Activated CD4-positive, alpha-beta T cell treated with anti-CD3 and anti-CD28 coated beads, Interleukin-2, amount 10 ng/mL, durations not matched to agents 7 days and 5 days (primary cell): ENCODE measurements at regions not wholly inside any gene's neighbourhood (a gene's known extent, or its start where the extent isn't known, plus 50 kb on each side); places are given as distances from the start of the nearest gene placed in this dataset.
A peak's percentile ranks its signal among the peaks of the same experiment; 100 is the strongest.
"Not testable (repeated sequence)": the region's sequence is repeated elsewhere in the genome, so short reads cannot be mapped to it uniquely, and the experiment has no call there.

Experiments used
- CTCF ChIA-PET: fragments of 350-600 bp; sonication (Branson Sonifier 250); formaldehyde crosslinking; loops from one replicate; lab custom pipeline; 2021; ENCODE audit warnings: antibody characterized with exemption; lab: Charles Lee
- POLR2A ChIA-PET: fragments of 350-600 bp; sonication (Branson Sonifier 250); formaldehyde crosslinking; loops from one replicate; lab custom pipeline; 2021; ENCODE audit warnings: antibody characterized with exemption; lab: Charles Lee
- DNase-seq: peaks from one replicate; pipeline ENCODE4 v3.0.0-alpha.2; 2020
- H3K27ac Mint-ChIP-seq: one replicate; pipeline ENCODE4 v1.8.0; 2021; ENCODE audit warnings: mild to moderate bottlenecking, moderate library complexity, mixed read lengths
- H3K27me3 Mint-ChIP-seq: one replicate; pipeline ENCODE4 v1.8.0; 2021; ENCODE audit warnings: mixed read lengths
- H3K36me3 Mint-ChIP-seq: one replicate; pipeline ENCODE4 v1.8.0; 2021; ENCODE audit warnings: low read depth, mixed read lengths
- H3K4me1 Mint-ChIP-seq: one replicate; pipeline ENCODE4 v1.8.0; 2021; ENCODE audit warnings: mixed read lengths
- H3K4me3 Mint-ChIP-seq: one replicate; pipeline ENCODE4 v1.8.0; 2021; ENCODE audit warnings: mild to moderate bottlenecking, moderate library complexity, mixed read lengths
- H3K9me3 Mint-ChIP-seq: one replicate; pipeline ENCODE4 v1.8.0; 2021; ENCODE audit warnings: mixed read lengths

GRCh38 chr4:131638781-131639180 is 1510.3 kb upstream of the PCDH10 start:
- no peak overlapping the region for H3K27ac Mint-ChIP-seq
- no peak for DNase-seq
- H3K4me1 Mint-ChIP-seq, result no peaks in the 10 kb centered on the region
- peaks cover 7% of the 10 kb centered on the region for H3K9me3 Mint-ChIP-seq
- no peaks in the 10 kb centered on the region for H3K36me3 Mint-ChIP-seq
- POLR2A ChIA-PET, result no interaction called here
- CTCF ChIA-PET, result no interaction called here
- H3K27me3 Mint-ChIP-seq, result no peaks in the 10 kb centered on the region
- H3K4me3 Mint-ChIP-seq, result no peak overlapping the region

DNA sequence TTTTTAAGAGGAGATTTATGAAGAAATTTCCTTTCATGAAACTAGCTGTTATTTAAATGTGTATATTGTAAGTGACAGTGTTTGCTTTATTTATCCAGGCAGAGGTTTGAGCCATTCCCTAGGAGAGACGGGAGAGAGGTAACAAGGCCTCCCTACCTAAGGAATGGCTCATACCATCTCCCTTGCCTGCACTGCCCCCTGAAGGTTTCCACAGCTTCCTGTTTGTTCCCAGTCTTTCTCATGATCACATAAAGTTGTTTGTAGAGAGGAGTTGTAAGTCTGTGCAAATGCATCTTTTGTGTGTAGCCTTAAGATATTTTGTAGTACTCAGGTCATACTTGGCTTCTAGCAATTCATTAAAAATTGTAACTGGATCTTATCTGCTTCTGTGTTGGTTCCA is 1504.5 kb upstream of the PCDH10 start:
- Mint-ChIP-seq H3K4me3 (no peak overlapping the region), H3K27ac (no peak overlapping the region), H3K36me3 (no peaks in the 10 kb centered on the region), H3K9me3 (no peaks in the 10 kb centered on the region), H3K4me1 (no peaks in the 10 kb centered on the region), H3K27me3 (no peaks in the 10 kb centered on the region)
- POLR2A ChIA-PET, result no interaction called here
- CTCF ChIA-PET, result no interaction called here
- no peak for DNase-seq

- Mint-ChIP-seq H3K27ac (no peak overlapping the region), H3K4me1 (no peaks in the 10 kb centered on the region), H3K27me3 (no peaks in the 10 kb centered on the region), H3K9me3 (no peaks in the 10 kb centered on the region), H3K36me3 (no peaks in the 10 kb centered on the region), H3K4me3 (no peak overlapping the region)
- no peak for DNase-seq
- CTCF ChIA-PET, result no interaction called here
- POLR2A ChIA-PET, result no interaction called here
Observed at GRCh38 chr4:131649227-131649626, 1499.9 kb upstream of the PCDH10 start.

- H3K27me3 Mint-ChIP-seq, result no peaks in the 10 kb centered on the region
- POLR2A ChIA-PET, result no interaction called here
- no peaks in the 10 kb centered on the region for H3K4me1 Mint-ChIP-seq
- DNase-seq, result no peak
- no peaks in the 10 kb centered on the region for H3K9me3 Mint-ChIP-seq
- H3K4me3 Mint-ChIP-seq, result no peak overlapping the region
- CTCF ChIA-PET, result no interaction called here
- no peaks in the 10 kb centered on the region for H3K36me3 Mint-ChIP-seq
- no peak overlapping the region for H3K27ac Mint-ChIP-seq
Observed at GRCh38 chr4:131650951-131651350, 1498.1 kb upstream of the PCDH10 start.

DNA sequence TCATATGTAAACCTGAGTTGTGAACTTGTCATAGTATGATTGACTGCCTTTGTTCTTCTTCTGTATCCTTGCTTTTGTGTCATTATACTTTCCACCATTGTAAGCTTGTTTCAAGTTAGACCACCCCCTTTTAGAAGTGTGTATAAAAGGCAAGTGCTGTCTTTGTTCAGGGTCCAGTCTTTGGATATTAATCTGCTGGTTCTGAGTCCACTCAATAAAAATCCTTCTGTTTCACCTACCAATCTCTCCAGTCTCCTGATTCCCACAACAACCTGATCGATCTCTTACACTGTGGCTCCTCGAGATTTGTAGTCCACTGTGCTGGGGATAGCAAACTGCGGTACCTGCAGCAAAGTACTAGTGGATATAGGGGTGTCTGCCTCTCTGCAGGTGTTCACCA is 1465.8 kb upstream of the PCDH10 start:
- POLR2A ChIA-PET, H3K4me1 Mint-ChIP-seq, DNase-seq, CTCF ChIA-PET, H3K36me3 Mint-ChIP-seq, H3K4me3 Mint-ChIP-seq, H3K27ac Mint-ChIP-seq, H3K27me3 Mint-ChIP-seq: not testable (repeated sequence)
- peaks cover 14% of the 10 kb centered on the region for H3K9me3 Mint-ChIP-seq

- no peak for DNase-seq
- no peaks in the 10 kb centered on the region for H3K36me3 Mint-ChIP-seq
- POLR2A ChIA-PET, result no interaction called here
- H3K27me3 Mint-ChIP-seq, result no peaks in the 10 kb centered on the region
- no peak overlapping the region for H3K27ac Mint-ChIP-seq
- peaks cover 6% of the 10 kb centered on the region for H3K9me3 Mint-ChIP-seq
- no peaks in the 10 kb centered on the region for H3K4me1 Mint-ChIP-seq
- H3K4me3 Mint-ChIP-seq, result no peak overlapping the region
- CTCF ChIA-PET, result no interaction called here
Observed at GRCh38 chr4:131721883-131722282, 1427.2 kb upstream of the PCDH10 start.

- H3K4me1 Mint-ChIP-seq, POLR2A ChIA-PET, CTCF ChIA-PET, H3K9me3 Mint-ChIP-seq, H3K27ac Mint-ChIP-seq, H3K4me3 Mint-ChIP-seq, H3K27me3 Mint-ChIP-seq, DNase-seq, H3K36me3 Mint-ChIP-seq: not testable (repeated sequence)
Observed at GRCh38 chr4:131723069-131723468, 1426.0 kb upstream of the PCDH10 start.

GRCh38 chr4:131724847-131725246 is 1424.2 kb upstream of the PCDH10 start:
- H3K36me3 Mint-ChIP-seq, H3K27ac Mint-ChIP-seq, H3K4me3 Mint-ChIP-seq, POLR2A ChIA-PET, H3K27me3 Mint-ChIP-seq, CTCF ChIA-PET, H3K9me3 Mint-ChIP-seq, H3K4me1 Mint-ChIP-seq: not testable (repeated sequence)
- peak; percentile 22 for DNase-seq

DNA sequence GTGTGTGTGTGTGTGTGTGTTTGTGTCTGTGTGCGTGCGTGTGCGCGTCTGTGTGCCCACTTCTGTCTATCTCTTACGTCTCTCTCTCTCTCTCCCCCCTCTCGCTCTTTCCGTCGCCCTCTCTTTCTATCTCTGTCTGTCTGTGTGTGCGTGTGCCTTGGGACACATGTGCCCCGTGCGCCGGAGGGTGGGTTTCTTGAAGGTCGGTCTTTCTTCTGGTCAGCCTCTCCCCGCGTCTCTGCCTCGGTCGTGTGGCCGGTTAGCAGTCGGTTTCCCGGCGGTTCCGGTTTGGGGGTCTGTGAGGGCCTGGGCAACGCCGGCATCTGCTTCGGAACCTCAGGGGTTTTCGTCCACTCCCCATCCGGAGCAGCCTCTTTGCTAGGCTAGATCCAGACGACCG is 1423.6 kb upstream of the PCDH10 start:
- H3K36me3 Mint-ChIP-seq, H3K4me1 Mint-ChIP-seq, DNase-seq, POLR2A ChIA-PET, H3K9me3 Mint-ChIP-seq, H3K4me3 Mint-ChIP-seq, H3K27me3 Mint-ChIP-seq, H3K27ac Mint-ChIP-seq, CTCF ChIA-PET: not testable (repeated sequence)

- POLR2A ChIA-PET, H3K36me3 Mint-ChIP-seq, CTCF ChIA-PET, H3K9me3 Mint-ChIP-seq, H3K27ac Mint-ChIP-seq, H3K4me3 Mint-ChIP-seq, DNase-seq, H3K27me3 Mint-ChIP-seq, H3K4me1 Mint-ChIP-seq: not testable (repeated sequence)
Observed at GRCh38 chr4:131726940-131727339, 1422.2 kb upstream of the PCDH10 start.

GRCh38 chr4:131727418-131727817 is 1421.7 kb upstream of the PCDH10 start:
- H3K9me3 Mint-ChIP-seq, DNase-seq, H3K27ac Mint-ChIP-seq, H3K36me3 Mint-ChIP-seq, H3K27me3 Mint-ChIP-seq, CTCF ChIA-PET, H3K4me1 Mint-ChIP-seq, H3K4me3 Mint-ChIP-seq, POLR2A ChIA-PET: not testable (repeated sequence)

DNA sequence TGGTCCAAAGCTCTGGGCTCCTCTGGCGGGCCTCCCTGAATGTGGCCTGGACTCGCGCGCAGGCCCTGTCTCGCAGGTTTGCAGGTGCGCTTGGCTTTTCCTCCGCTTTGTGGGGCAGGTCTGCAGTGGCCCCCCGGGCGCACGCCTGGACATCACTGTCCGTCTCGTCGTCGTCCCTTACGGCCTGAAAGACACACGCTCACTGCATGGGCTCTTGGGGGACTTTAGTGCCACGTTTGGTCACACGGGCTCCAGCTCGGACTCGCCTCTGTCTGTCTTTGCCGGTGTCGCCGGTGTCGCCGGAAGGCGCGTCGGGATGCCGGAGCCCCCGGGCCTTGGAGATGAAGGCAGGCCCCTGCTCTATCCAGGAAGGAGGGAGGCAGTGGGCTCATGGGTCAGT is 1419.9 kb upstream of the PCDH10 start:
- DNase-seq, H3K36me3 Mint-ChIP-seq, CTCF ChIA-PET, H3K4me3 Mint-ChIP-seq, POLR2A ChIA-PET, H3K9me3 Mint-ChIP-seq, H3K4me1 Mint-ChIP-seq, H3K27ac Mint-ChIP-seq, H3K27me3 Mint-ChIP-seq: not testable (repeated sequence)

- POLR2A ChIA-PET, H3K4me3 Mint-ChIP-seq: not testable (repeated sequence)
Observed at GRCh38 chr4:131729716-131730398, 1419.2 kb upstream of the PCDH10 start.

DNA sequence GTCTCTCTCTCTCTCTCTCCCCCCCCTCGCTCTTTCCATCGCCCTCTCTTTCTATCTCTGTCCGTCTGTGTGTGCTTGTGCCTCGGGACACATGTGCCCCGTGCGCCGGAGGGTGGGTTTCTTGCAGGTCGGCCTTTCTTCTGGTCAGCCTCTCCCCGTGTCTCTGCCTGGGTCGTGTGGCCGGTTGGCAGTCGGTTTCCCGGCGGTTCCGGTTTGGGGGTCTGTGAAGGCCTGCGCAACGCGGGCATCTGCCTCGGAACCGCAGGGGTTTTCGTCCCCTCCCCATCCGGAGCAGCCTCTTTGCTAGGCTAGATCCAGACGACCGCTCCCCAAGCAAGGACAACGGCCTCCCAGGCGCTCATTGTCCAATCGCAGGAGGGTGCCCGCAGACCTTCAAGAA is 1418.5 kb upstream of the PCDH10 start:
- POLR2A ChIA-PET, H3K27ac Mint-ChIP-seq, CTCF ChIA-PET, H3K4me1 Mint-ChIP-seq, H3K9me3 Mint-ChIP-seq, DNase-seq, H3K27me3 Mint-ChIP-seq, H3K36me3 Mint-ChIP-seq, H3K4me3 Mint-ChIP-seq: not testable (repeated sequence)

More at GRCh38 chr4:131729716-131730398, 1419.2 kb upstream of the PCDH10 start:
- H3K4me1 Mint-ChIP-seq, CTCF ChIA-PET, DNase-seq, H3K36me3 Mint-ChIP-seq, H3K9me3 Mint-ChIP-seq, H3K27ac Mint-ChIP-seq, H3K27me3 Mint-ChIP-seq: not testable (repeated sequence)
